T1000 (cell line): ENCODE measurements at regions not wholly inside any gene's neighbourhood (a gene's known extent, or its start where the extent isn't known, plus 50 kb on each side); places are given as distances from the start of the nearest gene placed in this dataset.

Experiments used
- DNase-seq: peaks from one replicate; lab custom pipeline; 2025; ENCODE audit warnings: mixed read lengths; lab: John Stamatoyannopoulos, UW

- DNase-seq: no peak
These were observed 535.2 kb downstream of the METTL4 start for GRCh38 chr18:2036086-2036485.

GRCh38 chr18:2040279-2040678 is 531.0 kb downstream of the METTL4 start:
- no peak for DNase-seq

- DNase-seq: no peak
These were observed 521.3 kb downstream of the METTL4 start for GRCh38 chr18:2049986-2050385.

- DNase-seq: no peak
These were observed 520.6 kb downstream of the METTL4 start for GRCh38 chr18:2050702-2051201.

DNA sequence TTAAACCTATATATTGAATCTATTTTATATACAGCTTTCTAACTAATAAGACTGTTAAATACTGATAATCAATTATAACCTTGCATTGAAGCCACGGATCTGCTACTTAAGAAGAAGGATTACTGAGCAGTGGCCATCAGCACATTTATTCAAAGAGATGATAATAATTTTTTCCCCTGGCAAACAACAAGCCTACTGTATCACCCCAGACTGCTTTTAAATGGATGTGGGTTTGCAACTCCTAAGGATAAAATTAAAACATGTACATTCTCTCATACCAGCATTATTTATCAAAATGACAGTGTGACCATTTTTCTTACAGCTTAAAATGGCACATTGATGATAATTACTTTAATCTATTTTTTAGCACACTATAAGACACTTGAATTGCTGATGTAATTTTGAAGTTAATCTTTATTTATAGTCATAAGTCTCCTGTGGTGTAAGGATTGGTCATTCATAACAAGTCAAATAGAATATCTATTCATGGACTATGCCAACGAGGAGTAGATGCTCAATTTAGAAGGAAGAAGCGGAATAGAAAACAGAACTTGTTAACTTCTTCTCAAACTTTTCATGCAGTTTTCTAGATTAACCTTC is 517.7 kb downstream of the METTL4 start:
- DNase-seq: no peak

- DNase-seq: no peak
These were observed 512.0 kb downstream of the METTL4 start for GRCh38 chr18:2059336-2059735.

DNA sequence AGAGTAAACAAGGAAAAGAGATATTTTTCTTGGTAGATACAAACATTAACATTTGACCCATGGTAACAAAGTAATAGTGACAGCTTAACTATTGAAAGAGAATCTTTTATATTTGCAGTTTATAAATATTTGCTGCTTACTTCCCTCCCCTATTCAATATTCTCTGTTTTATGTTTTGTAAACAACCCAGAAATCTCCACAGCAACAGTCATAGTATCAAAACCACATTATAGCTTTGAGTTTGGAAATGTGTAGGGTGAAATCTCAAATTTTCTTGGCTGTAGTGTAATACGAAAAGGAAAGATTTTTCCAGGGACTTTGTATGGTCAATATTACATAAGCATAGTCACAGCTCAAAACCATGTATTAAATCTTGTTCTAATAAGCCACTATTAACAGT is 511.2 kb downstream of the METTL4 start:
- DNase-seq: no peak

GRCh38 chr18:2070631-2071030 is 500.7 kb downstream of the METTL4 start:
- no peak for DNase-seq

- no peak for DNase-seq
These were observed 495.8 kb downstream of the METTL4 start for GRCh38 chr18:2075499-2075898.

DNA sequence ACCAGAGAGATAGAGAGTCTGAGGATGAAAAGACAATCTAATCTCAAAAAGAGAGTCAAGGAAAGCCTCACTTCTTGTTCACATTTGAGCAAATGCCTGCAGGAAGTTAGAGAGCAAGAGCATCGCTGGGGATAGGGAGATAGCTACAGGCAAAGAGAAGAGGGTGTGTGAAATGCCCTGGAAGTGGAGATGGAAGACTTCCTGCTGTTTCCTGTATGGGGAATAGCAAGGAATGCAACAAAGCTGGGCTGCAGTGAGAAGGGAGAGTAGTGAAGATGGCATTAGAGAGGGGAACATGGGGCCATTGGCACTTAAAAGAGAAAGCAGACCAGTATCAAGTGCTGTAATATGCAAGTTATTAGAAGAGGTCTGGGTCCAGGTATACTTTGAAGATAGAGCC is 488.6 kb downstream of the METTL4 start:
- DNase-seq: no peak

- no peak for DNase-seq
These were observed 487.6 kb downstream of the METTL4 start for GRCh38 chr18:2083691-2084090.

- no peak for DNase-seq
These were observed 484.9 kb downstream of the METTL4 start for GRCh38 chr18:2086439-2086838.

- DNase-seq: no peak
These were observed 483.2 kb downstream of the METTL4 start for GRCh38 chr18:2087877-2088673.

DNA sequence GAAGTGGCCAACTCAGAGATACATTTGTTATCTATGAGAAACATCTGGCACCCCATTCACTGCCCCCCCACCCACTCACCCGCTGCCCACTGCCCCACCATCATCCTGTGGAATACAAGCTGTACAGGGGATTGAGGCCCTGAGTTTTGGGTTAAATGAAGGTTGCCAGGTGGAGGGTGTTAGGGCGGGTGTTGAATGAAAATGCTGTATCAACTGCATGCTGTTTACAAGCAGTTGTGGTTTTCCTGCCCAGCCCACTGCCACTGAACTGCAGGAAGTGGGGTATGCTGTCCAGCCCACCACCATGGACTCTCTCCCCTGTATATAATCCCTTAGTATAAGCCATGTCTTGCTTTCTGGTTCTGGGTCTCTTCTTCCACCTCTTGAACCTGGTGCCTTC is 481.9 kb downstream of the METTL4 start:
- DNase-seq: no peak

DNA sequence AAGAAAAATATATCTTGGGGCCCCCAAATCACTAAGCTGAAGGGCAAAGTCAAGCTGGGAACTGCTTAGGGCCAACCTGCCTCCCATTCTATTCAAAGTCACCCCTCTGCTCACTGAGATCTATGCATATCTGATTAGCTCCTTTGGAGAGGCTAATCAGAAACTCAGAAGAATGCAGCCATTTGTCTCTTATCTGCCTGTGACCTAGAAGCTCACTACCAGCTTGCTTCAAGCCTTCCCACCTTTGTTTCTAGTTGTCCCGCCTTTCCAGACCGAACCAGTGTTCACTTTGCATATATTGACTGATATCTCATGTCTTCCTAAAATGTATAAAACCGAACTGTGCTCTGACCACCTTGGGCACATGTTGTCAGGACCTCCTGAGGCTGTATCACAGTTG is 479.4 kb downstream of the METTL4 start:
- no peak for DNase-seq

DNA sequence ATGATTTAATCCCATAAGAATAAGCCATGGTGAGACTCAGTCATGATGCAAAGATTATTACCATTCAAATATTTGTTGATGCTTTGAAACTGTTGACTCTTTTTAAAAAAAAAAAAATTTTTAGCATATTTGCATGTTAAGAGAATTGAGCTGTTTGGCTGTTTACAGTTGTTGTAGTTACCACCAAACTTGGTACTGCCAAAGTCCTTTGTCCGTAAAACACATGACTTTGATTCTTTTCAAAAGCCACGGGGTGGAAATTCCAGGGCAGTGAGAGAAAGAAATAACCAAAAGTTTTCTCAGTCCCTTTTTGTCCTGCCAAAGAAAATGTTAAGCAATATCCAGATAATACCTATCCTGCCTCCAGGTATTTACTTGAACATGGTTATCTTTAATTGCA is 474.8 kb downstream of the METTL4 start:
- no peak for DNase-seq

- DNase-seq: no peak
These were observed 470.6 kb downstream of the METTL4 start for GRCh38 chr18:2100694-2101213.

DNA sequence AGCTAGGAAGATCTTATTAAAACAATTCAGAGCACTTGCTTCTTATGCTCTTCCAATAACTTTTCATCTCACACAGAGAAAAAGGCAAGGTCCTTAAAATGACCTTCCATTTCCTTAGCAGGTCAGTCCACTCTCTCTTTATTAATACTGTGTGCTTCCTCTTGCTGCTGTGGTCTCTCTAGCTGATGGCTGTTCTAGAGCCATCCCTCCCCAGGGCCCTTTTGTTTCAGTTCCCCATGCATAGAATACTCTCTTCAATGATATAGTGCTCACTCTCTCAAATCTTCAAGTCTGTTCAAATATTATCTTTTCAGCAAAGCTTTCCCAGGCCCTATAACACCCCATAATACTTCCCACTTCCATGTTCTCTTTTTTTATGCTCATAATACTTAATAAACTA is 469.3 kb downstream of the METTL4 start:
- no peak for DNase-seq

GRCh38 chr18:2103299-2103698 is 468.0 kb downstream of the METTL4 start:
- DNase-seq: no peak

- DNase-seq: no peak
These were observed 466.5 kb downstream of the METTL4 start for GRCh38 chr18:2104620-2105462.

- DNase-seq: peak; percentile 21
These were observed 462.7 kb downstream of the METTL4 start for GRCh38 chr18:2108591-2108990.

- no peak for DNase-seq
These were observed 459.8 kb downstream of the METTL4 start for GRCh38 chr18:2111456-2111855.
